Activated T-cell treated with anti-CD3 and anti-CD28 coated beads, Interleukin-2, amount 50 U/mL, for 24 hours (primary cell): ENCODE measurements at regions not wholly inside any gene's neighbourhood (a gene's known extent, or its start where the extent isn't known, plus 50 kb on each side); places are given as distances from the start of the nearest gene placed in this dataset.

Experiments
- DNase-seq: peaks from one replicate; pipeline ENCODE4 v3.0.0-alpha.2; 2020
- H3K27ac Mint-ChIP-seq: 2 replicates; pipeline ENCODE4 v1.8.0; 2020; ENCODE audit warnings: mild to moderate bottlenecking, mixed read lengths
- H3K27me3 Mint-ChIP-seq: 2 replicates; pipeline ENCODE4 v1.8.0; 2020; ENCODE audit warnings: mixed read lengths
- H3K36me3 Mint-ChIP-seq: 2 replicates; pipeline ENCODE4 v1.8.0; 2020; ENCODE audit warnings: low read depth, mixed read lengths
- H3K4me1 Mint-ChIP-seq: 2 replicates; pipeline ENCODE4 v1.8.0; 2020; ENCODE audit warnings: low read depth, mixed read lengths
- H3K4me3 Mint-ChIP-seq: 2 replicates; pipeline ENCODE4 v1.8.0; 2020; ENCODE audit warnings: mild to moderate bottlenecking, moderate library complexity, mixed read lengths
- H3K9me3 Mint-ChIP-seq: 2 replicates; pipeline ENCODE4 v1.8.0; 2020; ENCODE audit warnings: mixed read lengths

GRCh38 chr17:74148901-74149596 lies 54.4 kb upstream of the RPL38 start:
- no peaks in the 10 kb centered on the region for H3K36me3 Mint-ChIP-seq
- no peak overlapping the region for H3K4me3 Mint-ChIP-seq
- no peak overlapping the region for H3K27ac Mint-ChIP-seq
- peaks cover 51% of the 10 kb centered on the region for H3K27me3 Mint-ChIP-seq
- no peaks in the 10 kb centered on the region for H3K4me1 Mint-ChIP-seq
- peaks cover 6% of the 10 kb centered on the region for H3K9me3 Mint-ChIP-seq
- no peak for DNase-seq

DNA sequence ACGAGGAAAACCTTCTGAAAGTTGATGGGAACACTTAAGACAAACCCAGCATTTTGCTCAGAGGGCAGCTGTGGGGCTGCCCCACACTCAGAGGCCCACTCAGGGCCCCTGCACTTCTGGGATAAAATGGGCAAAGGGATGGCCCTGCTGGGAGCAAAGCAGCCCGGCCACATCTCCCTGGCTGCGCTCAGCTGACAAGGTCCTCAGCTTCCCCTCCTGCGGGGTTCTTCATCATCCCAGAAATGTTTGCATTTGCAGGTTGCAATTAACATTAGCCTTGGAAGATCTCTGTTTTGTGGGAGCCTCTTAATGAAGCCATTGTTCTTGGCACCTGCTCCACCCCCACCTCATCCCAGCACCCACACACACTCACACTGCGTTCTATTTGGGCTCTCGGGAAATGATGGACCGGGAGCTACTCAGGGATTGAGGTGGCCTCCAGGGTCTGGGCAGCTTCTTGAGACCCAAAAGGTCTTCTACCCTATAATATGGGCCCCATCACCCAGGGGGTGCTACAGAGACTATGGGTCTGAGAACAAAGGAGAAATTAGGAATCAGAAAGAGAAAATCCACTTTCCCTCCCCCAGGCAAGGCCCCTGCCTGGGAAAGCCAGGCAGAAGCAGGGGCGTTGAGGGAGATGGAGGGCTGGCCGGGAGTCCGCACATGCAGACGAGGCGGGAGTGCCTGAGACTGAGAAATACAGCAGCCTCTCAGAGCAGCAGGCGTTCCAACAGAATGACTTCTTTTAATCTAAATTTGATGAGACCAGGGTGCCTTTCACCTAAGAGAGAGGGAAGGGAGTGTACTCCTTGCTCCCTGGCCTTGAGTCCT lies 53.7 kb upstream of the RPL38 start:
- no peak overlapping the region for H3K27ac Mint-ChIP-seq
- peaks cover 51% of the 10 kb centered on the region for H3K27me3 Mint-ChIP-seq
- no peak for DNase-seq

GRCh38 chr17:74150428-74151025 lies 53.0 kb upstream of the RPL38 start:
- Mint-ChIP-seq H3K27me3 (peaks cover 49% of the 10 kb centered on the region), H3K4me3 (no peak overlapping the region), H3K27ac (no peak overlapping the region), H3K4me1 (no peaks in the 10 kb centered on the region), H3K36me3 (no peaks in the 10 kb centered on the region), H3K9me3 (no peaks in the 10 kb centered on the region)
- DNase-seq = no peak

More for the DNA sequence above, 53.7 kb upstream of the RPL38 start:
- Mint-ChIP-seq H3K9me3 (peaks cover 2% of the 10 kb centered on the region), H3K4me3 (no peak overlapping the region), H3K4me1 (no peaks in the 10 kb centered on the region), H3K36me3 (no peaks in the 10 kb centered on the region)

DNA sequence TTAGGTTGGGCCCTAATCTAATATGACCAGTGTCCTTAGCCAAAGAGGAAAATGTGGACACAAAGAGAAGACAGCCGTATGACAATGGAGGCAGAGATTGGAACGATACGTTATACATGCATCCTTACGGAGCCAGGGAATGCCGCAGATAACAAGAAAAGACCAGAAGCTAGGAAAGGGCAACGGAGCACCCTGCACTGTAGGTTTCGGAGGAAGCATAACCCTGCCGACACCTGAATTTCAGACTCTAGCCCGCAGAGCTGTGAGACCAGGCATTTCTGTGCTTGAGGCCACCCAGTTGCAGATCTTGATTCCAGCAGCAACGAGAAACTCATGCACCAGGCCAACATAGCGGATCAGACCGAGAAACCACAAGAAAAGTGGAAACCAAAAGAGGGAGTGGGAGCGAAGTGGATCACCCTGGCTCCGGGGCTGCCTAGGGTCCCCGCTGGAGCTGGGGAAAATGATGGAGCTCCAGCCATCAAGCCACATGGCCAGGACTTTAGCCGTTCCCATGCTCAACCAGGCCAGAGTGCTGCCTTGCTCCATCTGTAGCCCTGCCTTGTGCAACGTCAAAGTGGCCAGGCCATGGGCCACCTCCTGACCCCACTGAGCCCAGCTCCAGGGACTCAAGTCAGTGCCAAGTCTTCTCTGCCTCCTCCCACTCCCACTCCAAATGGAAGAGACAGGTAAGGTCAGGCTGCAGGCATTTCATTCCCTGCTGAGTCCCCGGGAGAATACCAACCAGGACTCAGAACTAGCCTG lies 51.7 kb upstream of the RPL38 start:
- no peak overlapping the region for H3K4me3 Mint-ChIP-seq
- H3K27ac Mint-ChIP-seq = no peak overlapping the region
- no peaks in the 10 kb centered on the region for H3K36me3 Mint-ChIP-seq
- DNase-seq = no peak
- H3K27me3 Mint-ChIP-seq = peaks cover 38% of the 10 kb centered on the region
- no peaks in the 10 kb centered on the region for H3K4me1 Mint-ChIP-seq
- no peaks in the 10 kb centered on the region for H3K9me3 Mint-ChIP-seq

- peaks cover 28% of the 10 kb centered on the region for H3K27me3 Mint-ChIP-seq
- H3K4me3 Mint-ChIP-seq = no peak overlapping the region
- H3K9me3 Mint-ChIP-seq = no peaks in the 10 kb centered on the region
- H3K4me1 Mint-ChIP-seq = no peaks in the 10 kb centered on the region
- H3K27ac Mint-ChIP-seq = no peak overlapping the region
- H3K36me3 Mint-ChIP-seq = no peaks in the 10 kb centered on the region
- no peak for DNase-seq
Measured at GRCh38 chr17:74152591-74153455, 50.7 kb upstream of the RPL38 start.

DNA sequence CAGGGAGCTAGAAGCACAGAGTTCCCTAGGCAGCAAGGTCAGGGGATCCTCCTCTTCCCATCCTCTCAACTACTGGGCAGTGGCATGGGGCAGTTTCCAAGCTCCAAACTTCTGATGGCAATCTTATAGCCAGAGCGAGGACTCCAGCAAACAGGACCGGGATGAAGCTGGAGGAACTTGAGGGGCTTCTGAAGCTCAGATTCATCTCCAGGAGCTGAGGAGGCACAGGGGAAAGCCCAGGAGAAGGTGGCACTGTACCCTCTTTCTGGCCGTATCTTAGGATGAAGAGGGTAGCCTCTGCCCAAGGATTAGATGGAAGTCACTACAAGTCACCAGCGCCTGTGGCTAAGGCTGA lies 50.0 kb upstream of the RPL38 start:
- no peak overlapping the region for H3K4me3 Mint-ChIP-seq
- no peaks in the 10 kb centered on the region for H3K9me3 Mint-ChIP-seq
- H3K27ac Mint-ChIP-seq = no peak overlapping the region
- H3K36me3 Mint-ChIP-seq = no peaks in the 10 kb centered on the region
- no peaks in the 10 kb centered on the region for H3K4me1 Mint-ChIP-seq
- DNase-seq = no peak
- H3K27me3 Mint-ChIP-seq = peaks cover 32% of the 10 kb centered on the region
